Brain microvascular endothelial cell (primary cell): ENCODE measurements at regions not wholly inside any gene's neighbourhood (a gene's known extent, or its start where the extent isn't known, plus 50 kb on each side); places are given as distances from the start of the nearest gene placed in this dataset.

ENCODE experiments used
- DNase-seq: peaks from one replicate; pipeline ENCODE4 v3.0.0-alpha.2; 2020
- H3K27ac ChIP-seq: fragments of 250-450 bp; sonication (Bioruptor Pico); 2 replicates; pipeline ENCODE4 v1.5.1; 2020; ENCODE audit warnings: mild to moderate bottlenecking, moderate library complexity
- H3K27me3 ChIP-seq: fragments of 250-450 bp; sonication (Bioruptor Pico); replicated peaks from 2 replicates; pipeline ENCODE4 v1.5.1; 2020; ENCODE audit warnings: mild to moderate bottlenecking
- H3K36me3 ChIP-seq: fragments of 250-450 bp; sonication (Bioruptor Pico); replicated peaks from 2 replicates; pipeline ENCODE4 v1.5.1; 2020; ENCODE audit warnings: mild to moderate bottlenecking
- H3K4me3 ChIP-seq: 2 replicates; pipeline ENCODE4 v1.5.1; 2011; ENCODE audit warnings: low read depth, mild to moderate bottlenecking, control low read depth, low read length, moderate library complexity
- CTCF ChIP-seq: IDR thresholded peaks from 2 replicates; pipeline ENCODE4 v1.5.1; 2011; ENCODE audit warnings: low read depth, mild to moderate bottlenecking, moderate library complexity, low read length, control low read depth, inconsistent platforms; ENCODE audit errors: missing control alignments
- in situ Hi-C: cut with HindIII; loops from 2 replicates; pipeline ENCODE4 v1.10.0; 2017; ENCODE audit warnings: low sequenced_read_pairs, low pct_ligation_motif_present

- no peak for TF ChIP-seq CTCF
- in situ Hi-C loops: no loop called here
- H3K27me3 ChIP-seq: no peaks in the 10 kb centered on the region
- no peak for DNase-seq
- no peak overlapping the region for H3K27ac ChIP-seq
- H3K4me3 ChIP-seq: no peak overlapping the region
- no peaks in the 10 kb centered on the region for H3K36me3 ChIP-seq
Measured at GRCh38 chr4:123265443-123265842, 131.2 kb upstream of the SPRY1 start.

DNA sequence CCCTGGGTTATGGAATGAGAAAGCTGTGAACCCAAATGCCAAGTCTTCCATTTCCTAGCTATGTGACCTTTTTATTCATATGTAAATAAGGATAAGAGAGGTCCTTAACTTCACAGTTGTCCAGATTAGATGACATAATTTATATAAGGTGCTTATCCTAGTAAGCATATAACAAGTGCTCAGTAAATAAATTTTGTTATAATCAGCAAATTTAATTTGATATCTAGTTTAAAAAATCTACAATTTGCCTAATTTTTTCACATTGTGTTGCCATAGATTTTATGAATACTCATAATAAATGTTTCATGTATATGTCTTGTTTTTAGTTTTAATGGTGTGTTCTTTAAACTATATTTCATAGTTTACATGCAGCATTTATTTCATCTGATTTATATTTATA is 130.4 kb upstream of the SPRY1 start:
- Histone ChIP-seq H3K27me3 (no peaks in the 10 kb centered on the region), H3K4me3 (no peak overlapping the region), H3K36me3 (no peaks in the 10 kb centered on the region), H3K27ac (no peak overlapping the region)
- DNase-seq: no peak
- in situ Hi-C loops: no loop called here
- no peak for TF ChIP-seq CTCF

DNA sequence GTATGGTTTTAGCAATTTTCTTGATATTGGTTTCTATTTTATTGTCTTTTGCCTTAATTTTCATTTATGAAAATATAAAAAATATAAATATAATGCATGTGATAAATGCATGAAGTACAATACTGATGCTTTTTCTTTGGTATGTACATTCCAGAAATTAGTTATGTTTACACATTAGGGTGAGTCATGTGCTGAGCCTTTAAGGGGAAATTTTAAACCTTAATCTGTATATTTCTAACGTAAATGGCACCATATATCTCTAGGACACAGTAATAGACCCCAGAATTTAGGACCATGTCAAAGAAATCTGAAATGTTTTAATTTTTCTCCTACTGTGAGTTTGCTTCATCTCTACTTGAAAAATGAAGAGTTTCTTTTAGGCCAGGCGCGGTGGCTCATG is 117.8 kb upstream of the SPRY1 start:
- Histone ChIP-seq H3K36me3 (no peaks in the 10 kb centered on the region), H3K27me3 (no peaks in the 10 kb centered on the region), H3K4me3 (no peak overlapping the region), H3K27ac (no peak overlapping the region)
- no peak for TF ChIP-seq CTCF
- in situ Hi-C loops: no loop called here
- no peak for DNase-seq

DNA sequence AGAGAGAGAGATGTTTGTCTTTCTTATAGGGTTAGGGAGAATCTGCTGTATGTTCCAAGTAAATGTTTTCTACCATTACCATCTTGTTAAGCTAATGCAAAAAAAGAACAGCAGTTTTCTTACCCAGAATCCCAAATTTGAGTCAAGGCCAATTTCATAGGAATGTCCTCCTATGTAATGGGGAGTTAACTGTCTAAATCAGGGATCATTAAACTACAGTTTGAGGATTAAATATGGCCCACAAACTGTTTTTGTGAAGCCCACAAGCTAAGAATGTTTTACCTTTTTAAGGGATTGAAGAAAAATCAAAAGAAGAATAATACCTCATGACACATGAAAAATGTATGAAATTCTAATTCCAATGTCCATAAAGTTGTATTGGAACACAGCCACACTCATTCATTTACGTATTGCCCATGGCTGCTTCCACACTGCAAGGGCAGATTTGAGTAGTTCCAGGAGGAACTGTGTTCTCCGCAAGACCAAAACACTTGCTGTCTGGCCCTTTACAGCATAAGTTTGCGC is 113.2 kb upstream of the SPRY1 start:
- no peak for TF ChIP-seq CTCF
- Histone ChIP-seq H3K27me3 (no peaks in the 10 kb centered on the region), H3K36me3 (no peaks in the 10 kb centered on the region), H3K4me3 (no peak overlapping the region), H3K27ac (no peak overlapping the region)
- in situ Hi-C loops: no loop called here
- DNase-seq: no peak

DNA sequence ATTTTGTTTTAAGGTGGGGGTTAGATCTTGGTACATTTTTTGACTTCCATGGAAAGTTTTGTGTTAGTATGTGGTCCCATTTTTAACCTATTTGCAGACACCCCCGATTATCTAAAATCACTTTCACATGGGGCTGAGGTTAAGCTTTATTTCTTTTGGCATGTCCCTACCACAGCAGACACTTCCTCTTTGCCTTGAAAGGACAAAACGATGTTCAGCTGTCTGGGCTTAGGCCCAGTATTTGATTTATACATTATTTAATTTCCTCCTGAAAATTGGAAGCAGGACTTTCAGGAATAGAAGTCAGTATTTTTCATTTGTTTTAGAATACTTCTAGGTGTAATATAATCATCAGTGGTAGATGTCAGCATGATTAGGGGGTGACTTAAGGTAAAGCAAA is 112.4 kb upstream of the SPRY1 start:
- Histone ChIP-seq H3K27ac (no peak overlapping the region), H3K27me3 (no peaks in the 10 kb centered on the region), H3K36me3 (no peaks in the 10 kb centered on the region), H3K4me3 (no peak overlapping the region)
- no peak for DNase-seq
- in situ Hi-C loops: no loop called here
- TF ChIP-seq CTCF: no peak

DNA sequence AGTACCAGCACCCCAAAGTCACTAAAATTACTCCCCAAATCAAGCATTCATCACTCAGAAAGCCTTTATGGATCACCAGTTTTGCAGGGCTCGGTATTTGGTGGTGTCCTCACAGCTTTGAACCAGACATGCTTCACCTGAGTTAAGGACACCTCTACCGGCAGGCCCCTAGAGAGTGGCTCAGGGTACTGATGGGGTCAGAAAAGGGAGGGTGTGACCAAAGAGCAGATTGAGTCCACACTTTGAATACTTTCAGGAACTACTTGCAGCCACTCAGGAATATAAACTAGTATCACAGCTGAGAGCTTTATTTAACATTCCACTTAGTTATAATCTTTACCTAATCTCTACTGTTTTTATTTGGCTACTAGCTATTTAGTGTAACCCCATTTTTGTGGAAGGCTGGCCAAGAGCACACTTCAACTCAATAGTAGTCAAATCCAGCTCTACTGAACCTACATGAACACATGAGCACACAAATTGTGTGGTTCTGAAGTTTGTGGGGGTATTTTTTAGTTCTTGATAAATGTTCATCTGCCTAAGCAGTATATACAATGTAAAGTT is 109.6 kb upstream of the SPRY1 start:
- TF ChIP-seq CTCF: no peak
- Histone ChIP-seq H3K4me3 (no peak overlapping the region), H3K27me3 (no peaks in the 10 kb centered on the region), H3K36me3 (no peaks in the 10 kb centered on the region), H3K27ac (no peak overlapping the region)
- no peak for DNase-seq
- in situ Hi-C loops: no loop called here
